ENCODE measurements at regions not wholly inside any gene's neighbourhood (a gene's known extent, or its start where the extent isn't known, plus 50 kb on each side); places are given as distances from the start of the nearest gene placed in this dataset.

DNA sequence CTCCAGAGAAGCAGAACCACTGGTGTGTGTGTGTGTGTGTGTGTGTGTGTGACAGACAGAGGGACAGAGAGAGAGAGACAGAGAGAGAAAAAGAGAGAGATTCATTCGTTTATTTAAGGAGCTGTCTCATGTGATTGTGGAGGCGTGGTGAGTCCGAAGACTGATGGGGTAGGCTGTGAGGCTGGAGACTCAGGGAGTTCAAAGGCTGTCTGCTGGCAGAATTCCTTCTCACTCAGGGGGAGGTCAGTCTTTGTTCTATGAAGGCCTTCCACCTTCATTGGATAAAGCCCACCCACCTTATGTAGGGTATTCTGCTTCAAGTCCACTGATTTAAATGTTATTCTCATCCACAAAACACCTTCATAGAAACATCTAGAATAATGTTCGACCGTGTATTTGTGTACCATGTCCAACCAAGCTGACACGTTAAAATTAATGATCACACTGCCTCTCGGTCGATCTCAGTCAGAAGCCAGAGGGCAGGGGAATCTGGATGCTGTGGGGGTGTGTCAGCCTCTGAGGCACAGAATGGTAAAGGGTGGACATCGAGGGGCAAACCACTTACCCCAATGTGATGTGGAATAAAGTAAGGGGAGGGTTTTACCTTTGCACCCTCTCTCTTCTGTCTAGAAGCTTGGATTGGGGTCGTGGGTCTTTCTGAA lies 275.6 kb downstream of the SLC4A3 start:
- intact Hi-C loops (cut with micrococcal nuclease), result no loop called here
- Histone ChIP-seq H3K4me3 (ENCODE audit: low read length) (no peak overlapping the region), H3K4me1 (ENCODE audit: insufficient read depth, low read length) (no peaks in the 10 kb centered on the region), H3K27me3 (ENCODE audit: low read length) (no peaks in the 10 kb centered on the region), H3K4me2 (ENCODE audit: low read length) (no peak overlapping the region), H3K36me3 (ENCODE audit: low read depth, low read length) (no peaks in the 10 kb centered on the region), H2AFZ (ENCODE audit: low read length) (no peak overlapping the region), H3K27ac (ENCODE audit: low read length) (no peak overlapping the region), H3F3A (ENCODE audit: low read length, unreplicated experiment) (no peaks in the 10 kb centered on the region), H3K9me2 (replicated peaks; ENCODE audit: low read length) (no peaks in the 10 kb centered on the region), H4K20me1 (ENCODE audit: low read length) (no peaks in the 10 kb centered on the region), H3K9me3 (ENCODE audit: low read length) (no peaks in the 10 kb centered on the region), H3K79me2 (ENCODE audit: low read length) (no peaks in the 10 kb centered on the region), H3K9ac (ENCODE audit: low read length) (no peak overlapping the region)
- BruUV-seq (replicated peaks), result no TSS peak
- ChIA-PET POLR2A (ENCODE audit: unreplicated experiment) (no interaction called here), CTCF (no interaction called here)
- TF ChIP-seq, protein P1, sequence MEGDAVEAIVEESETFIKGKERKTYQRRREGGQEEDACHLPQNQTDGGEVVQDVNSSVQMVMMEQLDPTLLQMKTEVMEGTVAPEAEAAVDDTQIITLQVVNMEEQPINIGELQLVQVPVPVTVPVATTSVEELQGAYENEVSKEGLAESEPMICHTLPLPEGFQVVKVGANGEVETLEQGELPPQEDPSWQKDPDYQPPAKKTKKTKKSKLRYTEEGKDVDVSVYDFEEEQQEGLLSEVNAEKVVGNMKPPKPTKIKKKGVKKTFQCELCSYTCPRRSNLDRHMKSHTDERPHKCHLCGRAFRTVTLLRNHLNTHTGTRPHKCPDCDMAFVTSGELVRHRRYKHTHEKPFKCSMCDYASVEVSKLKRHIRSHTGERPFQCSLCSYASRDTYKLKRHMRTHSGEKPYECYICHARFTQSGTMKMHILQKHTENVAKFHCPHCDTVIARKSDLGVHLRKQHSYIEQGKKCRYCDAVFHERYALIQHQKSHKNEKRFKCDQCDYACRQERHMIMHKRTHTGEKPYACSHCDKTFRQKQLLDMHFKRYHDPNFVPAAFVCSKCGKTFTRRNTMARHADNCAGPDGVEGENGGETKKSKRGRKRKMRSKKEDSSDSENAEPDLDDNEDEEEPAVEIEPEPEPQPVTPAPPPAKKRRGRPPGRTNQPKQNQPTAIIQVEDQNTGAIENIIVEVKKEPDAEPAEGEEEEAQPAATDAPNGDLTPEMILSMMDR (conservative IDR thresholded peaks at IDR 0.05; ENCODE audit: low read depth, low read length), result no peak
- TF ChIP-seq EZH2 (IDR thresholded peaks at IDR 0.05; ENCODE audit: low read length, unreplicated experiment) (no peak), EZH2phosphoT487 (IDR thresholded peaks at IDR 0.05; ENCODE audit: borderline replicate concordance, low read length) (no peak)
- no peak for DNase-seq
- ATAC-seq, result no peak

DNA sequence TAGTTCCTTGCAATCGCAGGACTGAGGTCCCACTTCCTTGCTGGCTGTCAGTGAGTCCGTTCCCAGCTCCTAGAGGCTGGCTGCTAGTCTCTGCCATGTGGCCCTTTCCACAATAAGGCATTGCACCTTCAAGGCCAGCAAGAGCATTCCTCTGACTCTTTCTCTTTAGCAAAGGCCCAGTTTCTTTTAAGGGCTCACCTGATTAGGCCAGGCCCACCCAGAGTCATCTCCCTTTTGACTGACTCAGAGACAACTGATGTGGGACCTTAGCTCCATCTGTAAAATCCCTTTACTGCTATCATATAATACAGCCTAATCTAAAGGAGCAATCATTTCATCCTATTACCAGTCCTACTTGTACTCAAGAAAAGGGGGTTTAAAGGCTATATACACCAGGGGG lies 278.2 kb downstream of the SLC4A3 start:
- Histone ChIP-seq H3K27ac (ENCODE audit: low read length) (no peak overlapping the region), H2AFZ (ENCODE audit: low read length) (no peak overlapping the region), H3K9me3 (ENCODE audit: low read length) (no peaks in the 10 kb centered on the region), H3K4me3 (ENCODE audit: low read length) (no peak overlapping the region), H3K36me3 (ENCODE audit: low read depth, low read length) (no peaks in the 10 kb centered on the region), H3F3A (ENCODE audit: low read length, unreplicated experiment) (no peaks in the 10 kb centered on the region), H3K27me3 (ENCODE audit: low read length) (no peaks in the 10 kb centered on the region), H4K20me1 (ENCODE audit: low read length) (no peaks in the 10 kb centered on the region), H3K9me2 (replicated peaks; ENCODE audit: low read length) (no peaks in the 10 kb centered on the region), H3K9ac (ENCODE audit: low read length) (no peak overlapping the region), H3K79me2 (ENCODE audit: low read length) (no peaks in the 10 kb centered on the region), H3K4me2 (ENCODE audit: low read length) (no peak overlapping the region), H3K4me1 (ENCODE audit: insufficient read depth, low read length) (no peaks in the 10 kb centered on the region)
- intact Hi-C loops (cut with micrococcal nuclease), result no loop called here
- CTCF ChIA-PET, result no interaction called here
- POLR2A ChIA-PET (ENCODE audit: unreplicated experiment), result no interaction called here
- no peak for TF ChIP-seq EZH2 (IDR thresholded peaks at IDR 0.05; ENCODE audit: low read length, unreplicated experiment)
- TF ChIP-seq, protein P1 (conservative IDR thresholded peaks at IDR 0.05; ENCODE audit: low read depth, low read length), result no peak
- no peak for TF ChIP-seq EZH2phosphoT487 (IDR thresholded peaks at IDR 0.05; ENCODE audit: borderline replicate concordance, low read length)
- ATAC-seq (no peak), DNase-seq (no peak)
- no TSS peak for BruUV-seq (replicated peaks)

DNA sequence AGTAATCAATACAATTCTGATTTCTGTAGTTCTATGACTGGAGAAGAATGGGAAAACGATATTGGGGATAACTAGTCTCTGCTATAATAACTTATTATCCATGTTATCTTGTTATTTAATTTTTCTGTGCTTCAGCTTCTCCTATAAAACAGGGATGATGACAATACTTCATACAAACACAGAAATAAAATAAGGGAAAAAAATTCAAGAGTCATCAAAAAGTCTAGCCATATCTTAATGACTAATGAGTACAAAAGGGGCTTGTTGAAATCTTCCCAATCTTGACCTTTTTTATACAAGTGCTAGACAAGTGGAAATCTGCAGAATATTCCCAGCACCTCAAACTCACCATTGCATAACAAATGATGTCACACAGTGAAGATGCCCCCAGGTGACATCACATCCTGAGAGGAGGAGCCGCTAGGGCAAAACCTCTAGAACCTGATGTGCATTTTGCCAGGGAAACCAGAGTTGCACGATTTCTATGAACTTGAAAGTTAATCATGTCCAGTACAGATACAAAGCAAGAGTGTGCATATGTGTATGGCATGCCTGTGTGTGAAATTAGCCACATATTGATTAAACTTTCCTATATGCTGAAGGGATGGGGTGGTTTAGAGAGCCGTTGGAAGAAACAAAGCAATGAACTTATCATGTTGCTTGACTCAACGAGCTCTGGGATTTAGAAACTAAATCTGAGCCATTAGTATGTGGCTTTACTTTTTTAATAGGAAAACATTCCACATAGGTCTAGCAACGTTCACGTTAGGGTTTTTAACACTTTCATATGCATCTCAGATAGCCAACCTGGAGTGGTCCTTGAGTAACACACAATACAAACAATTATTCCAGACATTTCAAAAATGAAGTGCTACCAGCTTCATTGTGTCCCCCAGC lies 278.9 kb downstream of the SLC4A3 start:
- Histone ChIP-seq H3F3A (ENCODE audit: low read length, unreplicated experiment) (no peaks in the 10 kb centered on the region), H3K9me3 (ENCODE audit: low read length) (no peaks in the 10 kb centered on the region), H3K27me3 (ENCODE audit: low read length) (no peaks in the 10 kb centered on the region), H3K4me2 (ENCODE audit: low read length) (no peak overlapping the region), H2AFZ (ENCODE audit: low read length) (no peak overlapping the region), H3K36me3 (ENCODE audit: low read depth, low read length) (no peaks in the 10 kb centered on the region), H3K9ac (ENCODE audit: low read length) (no peak overlapping the region), H3K9me2 (replicated peaks; ENCODE audit: low read length) (no peaks in the 10 kb centered on the region), H3K79me2 (ENCODE audit: low read length) (no peaks in the 10 kb centered on the region), H4K20me1 (ENCODE audit: low read length) (no peaks in the 10 kb centered on the region), H3K27ac (ENCODE audit: low read length) (no peak overlapping the region), H3K4me1 (ENCODE audit: insufficient read depth, low read length) (no peaks in the 10 kb centered on the region), H3K4me3 (ENCODE audit: low read length) (no peak overlapping the region)
- CTCF ChIA-PET, result no interaction called here
- BruUV-seq (replicated peaks), result no TSS peak
- no peak for TF ChIP-seq EZH2phosphoT487 (IDR thresholded peaks at IDR 0.05; ENCODE audit: borderline replicate concordance, low read length)
- TF ChIP-seq EZH2 (IDR thresholded peaks at IDR 0.05; ENCODE audit: low read length, unreplicated experiment), result no peak
- TF ChIP-seq, protein P1 (conservative IDR thresholded peaks at IDR 0.05; ENCODE audit: low read depth, low read length), result no peak
- intact Hi-C loops (cut with micrococcal nuclease), result no loop called here
- POLR2A ChIA-PET (ENCODE audit: unreplicated experiment), result no interaction called here
- ATAC-seq (no peak), DNase-seq (no peak)
